GM23338 (cell line): ENCODE measurements at regions not wholly inside any gene's neighbourhood (a gene's known extent, or its start where the extent isn't known, plus 50 kb on each side); places are given as distances from the start of the nearest gene placed in this dataset.

Source experiments
- ATAC-seq: fragments of 200-7000 bp; cut with Tn5 transposase; 3 replicates; pipeline ENCODE4 v1.9.1; 2020
- DNase-seq: peaks from one replicate; pipeline ENCODE4 v3.0.0-alpha.2; 2015; ENCODE audit warnings: low spot score
- H2AFZ ChIP-seq: fragments of 200-600 bp; sonication (generic); 2 replicates; pipeline ENCODE4 v1.8.0; 2016; ENCODE audit warnings: antibody characterized with exemption, mild to moderate bottlenecking, moderate library complexity
- H3F3A ChIP-seq: fragments of 200-600 bp; sonication (generic); replicated peaks from 2 replicates; pipeline ENCODE4 v1.8.0; 2017; ENCODE audit warnings: antibody characterized with exemption, mixed run types, low read depth
- H3K27ac ChIP-seq: fragments of 200-600 bp; sonication (generic); 2 replicates; pipeline ENCODE4 v1.6.1; 2016; ENCODE audit warnings: low read depth
- H3K27me3 ChIP-seq: fragments of 200-600 bp; sonication (generic); 2 replicates; pipeline ENCODE4 v1.8.0; 2016; ENCODE audit warnings: mild to moderate bottlenecking, mixed run types, moderate library complexity; ENCODE audit not compliant: insufficient read depth
- H3K36me3 ChIP-seq: fragments of 200-600 bp; sonication (generic); 2 replicates; pipeline ENCODE4 v1.8.0; 2016; ENCODE audit warnings: mild to moderate bottlenecking; ENCODE audit not compliant: insufficient read depth
- H3K4me1 ChIP-seq: fragments of 200-600 bp; sonication (generic); 2 replicates; pipeline ENCODE4 v1.8.0; 2016; ENCODE audit warnings: mild to moderate bottlenecking, moderate library complexity; ENCODE audit not compliant: insufficient read depth
- H3K4me2 ChIP-seq: fragments of 200-600 bp; sonication (generic); 2 replicates; pipeline ENCODE4 v1.7.1; 2017; ENCODE audit warnings: mixed run types
- H3K4me3 ChIP-seq: fragments of 200-600 bp; sonication (generic); 2 replicates; pipeline ENCODE4 v1.6.1; 2016; ENCODE audit warnings: mixed run types
- H3K79me2 ChIP-seq: fragments of 200-600 bp; sonication (generic); replicated peaks from 2 replicates; pipeline ENCODE4 v1.8.0; 2017; ENCODE audit warnings: mild to moderate bottlenecking; ENCODE audit not compliant: insufficient read depth
- H3K9me2 ChIP-seq: fragments of 200-600 bp; sonication (generic); 2 replicates; pipeline ENCODE4 v1.8.0; 2017; ENCODE audit not compliant: insufficient read depth
- H4K20me1 ChIP-seq: fragments of 200-600 bp; sonication (generic); replicated peaks from 2 replicates; pipeline ENCODE4 v1.8.0; 2017; ENCODE audit warnings: mild to moderate bottlenecking; ENCODE audit not compliant: insufficient read depth
- H3K27ac Mint-ChIP-seq: 2 replicates; pipeline ENCODE4 v1.8.0; 2020; ENCODE audit warnings: inconsistent platforms, mild to moderate bottlenecking, moderate library complexity, mixed read lengths
- H3K27me3 Mint-ChIP-seq: 3 replicates; pipeline ENCODE4 v1.8.0; 2022; ENCODE audit warnings: low read depth, mild to moderate bottlenecking, moderate library complexity, mixed read lengths, inconsistent platforms; ENCODE audit not compliant: insufficient read depth, poor library complexity
- H3K36me3 Mint-ChIP-seq: 3 replicates; pipeline ENCODE4 v1.8.0; 2021; ENCODE audit warnings: low read depth, mild to moderate bottlenecking, inconsistent platforms, moderate library complexity, mixed read lengths
- H3K4me1 Mint-ChIP-seq: 3 replicates; pipeline ENCODE4 v1.8.0; 2020; ENCODE audit warnings: mild to moderate bottlenecking, inconsistent platforms, mixed read lengths
- H3K4me3 Mint-ChIP-seq: 3 replicates; pipeline ENCODE4 v1.8.0; 2021; ENCODE audit warnings: moderate library complexity, mild to moderate bottlenecking, inconsistent platforms, mixed read lengths
- H3K9me3 Mint-ChIP-seq: 3 replicates; pipeline ENCODE4 v1.8.0; 2020; ENCODE audit warnings: moderate library complexity, mild to moderate bottlenecking, inconsistent platforms, mixed read lengths
- ETS1 ChIP-seq: IDR thresholded peaks from 2 replicates; pipeline ENCODE4 v1.6.1; 2016; ENCODE audit warnings: antibody characterized with exemption
- EZH2phosphoT487 ChIP-seq: fragments of 200-600 bp; sonication (generic); IDR thresholded peaks from one replicate; pipeline ENCODE4 v1.8.1; 2018; ENCODE audit warnings: antibody characterized with exemption; ENCODE audit not compliant: unreplicated experiment
- JUNB ChIP-seq: IDR thresholded peaks from one replicate; pipeline ENCODE4 v1.6.1; 2016; ENCODE audit warnings: antibody characterized with exemption; ENCODE audit not compliant: unreplicated experiment
- NANOG ChIP-seq: IDR thresholded peaks from 2 replicates; pipeline ENCODE4 v1.6.1; 2016; ENCODE audit warnings: antibody characterized with exemption, borderline replicate concordance
- POLR2AphosphoS5 ChIP-seq: IDR thresholded peaks from 2 replicates; pipeline ENCODE4 v1.6.1; 2016; ENCODE audit warnings: antibody characterized with exemption, low read depth
- STAT1 ChIP-seq: IDR thresholded peaks from one replicate; pipeline ENCODE4 v1.6.1; 2016; ENCODE audit warnings: antibody characterized with exemption; ENCODE audit not compliant: unreplicated experiment
- ZNF114 ChIP-seq: fragments of 250-450 bp; sonication (Bioruptor Pico); IDR thresholded peaks from 2 replicates; pipeline ENCODE4 v1.5.0; 2020; ENCODE audit warnings: mild to moderate bottlenecking, moderate library complexity
- ZNF462 ChIP-seq: fragments of 250-450 bp; sonication (Bioruptor Pico); IDR thresholded peaks from 2 replicates; pipeline ENCODE4 v1.5.0; 2020; ENCODE audit warnings: mild to moderate bottlenecking, moderate library complexity
- TF ChIP-seq, protein P1 (sequence below): IDR thresholded peaks from one replicate; pipeline ENCODE4 v1.6.1; 2018; ENCODE audit warnings: antibody characterized with exemption; ENCODE audit not compliant: unreplicated experiment
- TF ChIP-seq, protein P2 (sequence below), 2 experiments: fragments of 200-600 bp in 1 of 2; sonication (generic) in 1 of 2; conservative IDR thresholded peaks; 2 replicates each; pipeline versions ENCODE4 v1.5.1 to v1.6.1; 2016 to 2017; ENCODE audit warnings: antibody characterized with exemption in 2 of 2, low read depth in 2 of 2, mild to moderate bottlenecking in 2 of 2, moderate library complexity in 1 of 2

DNA sequence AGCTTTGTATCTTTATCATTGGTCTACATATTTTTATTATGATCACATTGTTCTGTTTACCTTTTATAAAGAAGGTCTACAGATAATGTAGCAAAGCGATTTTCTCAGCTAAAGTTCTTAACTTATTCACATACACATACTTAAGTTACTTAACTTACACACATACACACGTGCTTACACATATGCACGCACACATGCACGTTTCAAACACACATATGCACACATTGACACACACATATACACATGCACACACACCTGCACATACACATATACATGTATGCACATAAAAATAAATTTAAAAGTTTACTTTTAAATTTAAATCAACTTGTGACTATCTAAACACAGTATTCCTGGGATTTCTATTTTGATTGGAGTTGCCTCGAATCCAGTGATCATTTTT is 1204.5 kb upstream of the SLC39A10 start (continued):
- TF ChIP-seq ZNF462 (CRISPR knock-in tag), result no peak
- no peak for TF ChIP-seq JUNB
- TF ChIP-seq EZH2phosphoT487, result no peak
- no peak for TF ChIP-seq NANOG
- TF ChIP-seq ETS1, result no peak

- no peaks in the 10 kb centered on the region; the same call in 2 of the 3 replicates for H3K36me3 Mint-ChIP-seq
- no peaks in the 10 kb centered on the region for H3K4me1 Mint-ChIP-seq
- no peaks in the 10 kb centered on the region for H3K9me2 ChIP-seq
- H3K27me3 Mint-ChIP-seq, result no peaks in the 10 kb centered on the region
- H3K4me2 ChIP-seq, result no peak overlapping the region
- H3F3A ChIP-seq, result no peaks in the 10 kb centered on the region
- H3K27ac ChIP-seq, result no peak overlapping the region
- H3K27ac Mint-ChIP-seq, result no peak overlapping the region
- ATAC-seq (no peak), DNase-seq (no peak)
- H3K9me3 Mint-ChIP-seq, result peaks cover 3% of the 10 kb centered on the region; the same call in 2 of the 3 replicates
- no peaks in the 10 kb centered on the region for H3K36me3 ChIP-seq
- H3K4me3 ChIP-seq, result no peak overlapping the region
- H4K20me1 ChIP-seq, result no peaks in the 10 kb centered on the region
- no peak overlapping the region for H3K4me3 Mint-ChIP-seq
- no peaks in the 10 kb centered on the region for H3K4me1 ChIP-seq
- H2AFZ ChIP-seq, result no peak overlapping the region
- no peaks in the 10 kb centered on the region for H3K79me2 ChIP-seq
- no peaks in the 10 kb centered on the region for H3K27me3 ChIP-seq
- TF ChIP-seq POLR2AphosphoS5 (no peak), NANOG (no peak), ETS1 (no peak), EZH2phosphoT487 (no peak), ZNF114 (CRISPR knock-in tag) (no peak), STAT1 (no peak), JUNB (no peak)
- TF ChIP-seq, protein P1, sequence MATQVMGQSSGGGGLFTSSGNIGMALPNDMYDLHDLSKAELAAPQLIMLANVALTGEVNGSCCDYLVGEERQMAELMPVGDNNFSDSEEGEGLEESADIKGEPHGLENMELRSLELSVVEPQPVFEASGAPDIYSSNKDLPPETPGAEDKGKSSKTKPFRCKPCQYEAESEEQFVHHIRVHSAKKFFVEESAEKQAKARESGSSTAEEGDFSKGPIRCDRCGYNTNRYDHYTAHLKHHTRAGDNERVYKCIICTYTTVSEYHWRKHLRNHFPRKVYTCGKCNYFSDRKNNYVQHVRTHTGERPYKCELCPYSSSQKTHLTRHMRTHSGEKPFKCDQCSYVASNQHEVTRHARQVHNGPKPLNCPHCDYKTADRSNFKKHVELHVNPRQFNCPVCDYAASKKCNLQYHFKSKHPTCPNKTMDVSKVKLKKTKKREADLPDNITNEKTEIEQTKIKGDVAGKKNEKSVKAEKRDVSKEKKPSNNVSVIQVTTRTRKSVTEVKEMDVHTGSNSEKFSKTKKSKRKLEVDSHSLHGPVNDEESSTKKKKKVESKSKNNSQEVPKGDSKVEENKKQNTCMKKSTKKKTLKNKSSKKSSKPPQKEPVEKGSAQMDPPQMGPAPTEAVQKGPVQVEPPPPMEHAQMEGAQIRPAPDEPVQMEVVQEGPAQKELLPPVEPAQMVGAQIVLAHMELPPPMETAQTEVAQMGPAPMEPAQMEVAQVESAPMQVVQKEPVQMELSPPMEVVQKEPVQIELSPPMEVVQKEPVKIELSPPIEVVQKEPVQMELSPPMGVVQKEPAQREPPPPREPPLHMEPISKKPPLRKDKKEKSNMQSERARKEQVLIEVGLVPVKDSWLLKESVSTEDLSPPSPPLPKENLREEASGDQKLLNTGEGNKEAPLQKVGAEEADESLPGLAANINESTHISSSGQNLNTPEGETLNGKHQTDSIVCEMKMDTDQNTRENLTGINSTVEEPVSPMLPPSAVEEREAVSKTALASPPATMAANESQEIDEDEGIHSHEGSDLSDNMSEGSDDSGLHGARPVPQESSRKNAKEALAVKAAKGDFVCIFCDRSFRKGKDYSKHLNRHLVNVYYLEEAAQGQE, result no peak
- TF ChIP-seq, protein P2, sequence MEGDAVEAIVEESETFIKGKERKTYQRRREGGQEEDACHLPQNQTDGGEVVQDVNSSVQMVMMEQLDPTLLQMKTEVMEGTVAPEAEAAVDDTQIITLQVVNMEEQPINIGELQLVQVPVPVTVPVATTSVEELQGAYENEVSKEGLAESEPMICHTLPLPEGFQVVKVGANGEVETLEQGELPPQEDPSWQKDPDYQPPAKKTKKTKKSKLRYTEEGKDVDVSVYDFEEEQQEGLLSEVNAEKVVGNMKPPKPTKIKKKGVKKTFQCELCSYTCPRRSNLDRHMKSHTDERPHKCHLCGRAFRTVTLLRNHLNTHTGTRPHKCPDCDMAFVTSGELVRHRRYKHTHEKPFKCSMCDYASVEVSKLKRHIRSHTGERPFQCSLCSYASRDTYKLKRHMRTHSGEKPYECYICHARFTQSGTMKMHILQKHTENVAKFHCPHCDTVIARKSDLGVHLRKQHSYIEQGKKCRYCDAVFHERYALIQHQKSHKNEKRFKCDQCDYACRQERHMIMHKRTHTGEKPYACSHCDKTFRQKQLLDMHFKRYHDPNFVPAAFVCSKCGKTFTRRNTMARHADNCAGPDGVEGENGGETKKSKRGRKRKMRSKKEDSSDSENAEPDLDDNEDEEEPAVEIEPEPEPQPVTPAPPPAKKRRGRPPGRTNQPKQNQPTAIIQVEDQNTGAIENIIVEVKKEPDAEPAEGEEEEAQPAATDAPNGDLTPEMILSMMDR (conservative IDR thresholded peaks at IDR 0.05; ENCODE audit: low read depth in 2 of 2), result no peak
Measured at GRCh38 chr2:194445226-194445625, 1211.8 kb upstream of the SLC39A10 start.
